CD14-positive monocyte (primary cell): ENCODE measurements at regions not wholly inside any gene's neighbourhood (a gene's known extent, or its start where the extent isn't known, plus 50 kb on each side); places are given as distances from the start of the nearest gene placed in this dataset.

Experiments
- DNase-seq, 3 donors: peaks; one replicate each; pipeline ENCODE4 v3.0.0-alpha.2; 2011 to 2022
- H2AFZ ChIP-seq: 2 replicates; pipeline ENCODE4 v1.6.0; 2012; ENCODE audit warnings: mild to moderate bottlenecking, low read depth, low read length, inconsistent platforms; ENCODE audit not compliant: insufficient read depth, poor library complexity, severe bottlenecking
- H3K27ac ChIP-seq, 2 donors: 1 replicate in 1 of 2; 2 replicates in 1 of 2; pipeline ENCODE4 v1.5.1; 2012 to 2013; ENCODE audit warnings: low read length in 2 of 2, control low read depth in 1 of 2, inconsistent platforms in 1 of 2, low read depth in 1 of 2, mild to moderate bottlenecking in 1 of 2
- H3K27me3 ChIP-seq, 2 donors: one replicate each; pipeline versions ENCODE4 v1.6.0 to v1.6.1; 2011 to 2013; ENCODE audit warnings: low read length in 2 of 2; ENCODE audit not compliant: control insufficient read depth in 2 of 2, insufficient read depth in 2 of 2
- H3K36me3 ChIP-seq, 2 donors: replicated peaks in 1 of 2; 1 replicate in 1 of 2; 2 replicates in 1 of 2; pipeline versions ENCODE4 v1.5.1 to v1.6.1; 2012 to 2013; ENCODE audit warnings: low read length in 2 of 2, control low read depth in 1 of 2, inconsistent platforms in 1 of 2, mild to moderate bottlenecking in 1 of 2; ENCODE audit not compliant: insufficient read depth in 2 of 2, control insufficient read depth in 1 of 2
- H3K4me1 ChIP-seq, 2 donors: 1 replicate in 1 of 2; 2 replicates in 1 of 2; pipeline versions ENCODE4 v1.5.1 to v1.6.1; 2012 to 2013; ENCODE audit warnings: low read length in 2 of 2, control low read depth in 1 of 2, inconsistent platforms in 1 of 2, mild to moderate bottlenecking in 1 of 2, moderate library complexity in 1 of 2; ENCODE audit not compliant: insufficient read depth in 2 of 2, control insufficient read depth in 1 of 2
- H3K4me2 ChIP-seq: replicated peaks from 2 replicates; pipeline ENCODE3; 2012; ENCODE audit warnings: low read length, moderate library complexity, mild to moderate bottlenecking; ENCODE audit not compliant: poor library complexity, severe bottlenecking; ENCODE audit errors: extremely low read depth
- H3K4me3 ChIP-seq, 3 experiments: fragments of 200-600 bp in 1 of 3; sonication (generic) in 1 of 3; replicated peaks in 1 of 3; 1 replicate in 2 of 3; 2 replicates in 1 of 3; pipeline ENCODE4 v1.5.1; 2011 to 2013; ENCODE audit warnings: low read length in 3 of 3, mild to moderate bottlenecking in 3 of 3, control low read depth in 2 of 3, low read depth in 2 of 3, inconsistent platforms in 1 of 3, moderate library complexity in 1 of 3
- H3K79me2 ChIP-seq: 2 replicates; pipeline ENCODE4 v1.6.0; 2012; ENCODE audit warnings: mild to moderate bottlenecking, control low read depth, inconsistent platforms, low read length, moderate library complexity; ENCODE audit not compliant: insufficient read depth
- H3K9ac ChIP-seq: 2 replicates; pipeline ENCODE4 v1.6.0; 2017; ENCODE audit warnings: low read length, mild to moderate bottlenecking; ENCODE audit not compliant: insufficient read depth, poor library complexity, severe bottlenecking
- H3K9me3 ChIP-seq, 2 donors: replicated peaks in 1 of 2; 1 replicate in 1 of 2; 2 replicates in 1 of 2; pipeline versions ENCODE4 v1.5.1 to v1.6.1; 2012 to 2013; ENCODE audit warnings: low read length in 2 of 2, control low read depth in 1 of 2; ENCODE audit not compliant: control insufficient read depth in 1 of 2, insufficient read depth in 1 of 2
- H4K20me1 ChIP-seq: 2 replicates; pipeline ENCODE4 v1.6.0; 2012; ENCODE audit warnings: mild to moderate bottlenecking, low read length, control low read depth, moderate library complexity; ENCODE audit not compliant: insufficient read depth
- H3K27ac Mint-ChIP-seq, 7 donors: one replicate each; pipeline ENCODE4 v1.8.0; 2020; ENCODE audit warnings: mild to moderate bottlenecking in 7 of 7, mixed read lengths in 7 of 7, moderate library complexity in 6 of 7, inconsistent platforms in 2 of 7
- H3K27me3 Mint-ChIP-seq, 3 donors: one replicate each; pipeline ENCODE4 v1.8.0; 2021 to 2022; ENCODE audit warnings: low read depth in 3 of 3, mild to moderate bottlenecking in 3 of 3, mixed read lengths in 3 of 3, moderate library complexity in 3 of 3, inconsistent platforms in 1 of 3
- H3K36me3 Mint-ChIP-seq, 2 donors: one replicate each; pipeline ENCODE4 v1.8.0; 2020; ENCODE audit warnings: mixed read lengths in 2 of 2, inconsistent platforms in 1 of 2, mild to moderate bottlenecking in 1 of 2
- H3K4me1 Mint-ChIP-seq: one replicate; pipeline ENCODE4 v1.8.0; 2020; ENCODE audit warnings: mild to moderate bottlenecking, mixed read lengths
- H3K4me3 Mint-ChIP-seq, 2 donors: one replicate each; pipeline ENCODE4 v1.8.0; 2020; ENCODE audit warnings: mild to moderate bottlenecking in 2 of 2, mixed read lengths in 2 of 2, moderate library complexity in 1 of 2
- H3K9me3 Mint-ChIP-seq, 7 donors: one replicate each; pipeline ENCODE4 v1.8.0; 2020 to 2022; ENCODE audit warnings: mixed read lengths in 7 of 7, mild to moderate bottlenecking in 6 of 7, moderate library complexity in 6 of 7, inconsistent platforms in 2 of 7
- WGBS: methylation state at CpG from one replicate; pipeline ENCODE4 v1.1.5; 2013; ENCODE audit warnings: missing lambda C conversion rate; ENCODE audit not compliant: insufficient coverage; 5-methylcytosine and 5-hydroxymethylcytosine counted together
- intact Hi-C, 2 donors: fragments of 100-400 bp; cut with micrococcal nuclease; formaldehyde crosslinking; loops; one replicate each; pipeline versions ENCODE4 v1.15.0 to v1.15.1; 2023
- TF ChIP-seq, protein P1 (sequence below): fragments of 200-600 bp; IDR thresholded peaks from one replicate; pipeline ENCODE4 v1.8.0; 2022; ENCODE audit warnings: antibody characterized with exemption, mild to moderate bottlenecking

DNA sequence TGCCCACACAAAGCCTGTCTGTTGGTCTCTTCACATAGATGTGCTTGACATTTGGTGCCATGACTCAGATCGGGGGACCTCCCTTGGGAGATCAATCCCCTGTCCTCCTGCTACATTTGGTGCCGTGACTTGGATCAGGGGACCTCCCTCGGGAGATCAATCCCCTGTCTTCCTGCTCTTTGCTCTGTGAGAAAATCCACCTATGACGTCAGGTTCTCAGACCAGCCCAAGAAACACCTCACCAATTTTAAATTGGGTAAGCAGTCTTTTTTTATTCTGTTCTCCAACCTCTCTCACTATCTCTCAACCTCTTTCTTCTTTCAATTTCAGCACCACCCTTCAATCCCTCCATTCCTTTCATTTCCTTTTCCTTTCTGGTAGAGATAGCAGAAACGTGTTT lies 159.6 kb upstream of the AGTR2 start:
- H3K27me3 ChIP-seq = peaks cover 0 to 2% of the 10 kb centered on the region in 2 donors
- H3K4me2 ChIP-seq = no peak overlapping the region
- no peak overlapping the region for H3K27ac ChIP-seq
- H3K9ac ChIP-seq = no peak overlapping the region
- no peak overlapping the region for H3K4me3 ChIP-seq
- H4K20me1 ChIP-seq = no peaks in the 10 kb centered on the region
- Mint-ChIP-seq H3K27me3 (peaks cover 0 to 26% (median 3%) of the 10 kb centered on the region in 3 donors), H3K4me1 (peaks cover 17% of the 10 kb centered on the region), H3K4me3 (no peak overlapping the region), H3K27ac (no peak overlapping the region), H3K9me3 (peaks cover 4 to 16% (median 8%) of the 10 kb centered on the region in 7 donors), H3K36me3 (no peaks in the 10 kb centered on the region)
- H3K36me3 ChIP-seq = no peaks in the 10 kb centered on the region
- 89% methylated on average over 3 of the region's 5 CpGs for WGBS
- H3K79me2 ChIP-seq = no peaks in the 10 kb centered on the region
- H2AFZ ChIP-seq = no peak overlapping the region
- H3K4me1 ChIP-seq = peaks cover 0 to 5% of the 10 kb centered on the region in 2 donors
- no peak for DNase-seq
- peaks cover 0 to 6% of the 10 kb centered on the region in 2 donors for H3K9me3 ChIP-seq
- TF ChIP-seq, protein P1, sequence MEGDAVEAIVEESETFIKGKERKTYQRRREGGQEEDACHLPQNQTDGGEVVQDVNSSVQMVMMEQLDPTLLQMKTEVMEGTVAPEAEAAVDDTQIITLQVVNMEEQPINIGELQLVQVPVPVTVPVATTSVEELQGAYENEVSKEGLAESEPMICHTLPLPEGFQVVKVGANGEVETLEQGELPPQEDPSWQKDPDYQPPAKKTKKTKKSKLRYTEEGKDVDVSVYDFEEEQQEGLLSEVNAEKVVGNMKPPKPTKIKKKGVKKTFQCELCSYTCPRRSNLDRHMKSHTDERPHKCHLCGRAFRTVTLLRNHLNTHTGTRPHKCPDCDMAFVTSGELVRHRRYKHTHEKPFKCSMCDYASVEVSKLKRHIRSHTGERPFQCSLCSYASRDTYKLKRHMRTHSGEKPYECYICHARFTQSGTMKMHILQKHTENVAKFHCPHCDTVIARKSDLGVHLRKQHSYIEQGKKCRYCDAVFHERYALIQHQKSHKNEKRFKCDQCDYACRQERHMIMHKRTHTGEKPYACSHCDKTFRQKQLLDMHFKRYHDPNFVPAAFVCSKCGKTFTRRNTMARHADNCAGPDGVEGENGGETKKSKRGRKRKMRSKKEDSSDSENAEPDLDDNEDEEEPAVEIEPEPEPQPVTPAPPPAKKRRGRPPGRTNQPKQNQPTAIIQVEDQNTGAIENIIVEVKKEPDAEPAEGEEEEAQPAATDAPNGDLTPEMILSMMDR = no peak
- intact Hi-C loops = no loop called here

DNA sequence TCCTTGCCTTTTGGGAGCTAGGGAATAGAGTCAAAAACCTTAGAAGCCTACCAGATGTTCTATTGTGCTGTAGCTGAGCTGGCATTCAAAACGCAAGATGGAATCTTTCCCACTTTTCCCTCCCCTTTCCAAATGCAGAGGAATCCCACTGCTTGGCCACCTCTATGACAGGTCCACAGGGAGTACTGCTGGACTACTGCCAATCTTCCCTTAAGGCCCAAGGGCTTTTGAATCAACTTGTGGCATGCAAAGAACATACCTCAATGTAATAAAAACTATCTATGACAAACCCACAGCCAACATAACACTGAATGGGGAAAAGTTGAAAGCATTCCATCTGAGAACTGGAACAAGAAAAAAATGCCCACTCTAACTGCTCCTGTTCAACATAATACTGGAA lies 139.2 kb upstream of the AGTR2 start:
- intact Hi-C loops = no loop called here
- H3K9ac ChIP-seq = no peak overlapping the region
- H3K9me3 ChIP-seq = no peaks in the 10 kb centered on the region
- no peaks in the 10 kb centered on the region for H3K36me3 Mint-ChIP-seq
- no CpG with 5 or more reads among the region's 1 CpG for WGBS
- H3K27me3 ChIP-seq = no peaks in the 10 kb centered on the region
- H3K4me2 ChIP-seq = no peak overlapping the region
- H2AFZ ChIP-seq = no peak overlapping the region
- peaks cover 0 to 26% (median 3%) of the 10 kb centered on the region in 7 donors for H3K9me3 Mint-ChIP-seq
- no peaks in the 10 kb centered on the region for H4K20me1 ChIP-seq
- H3K4me3 ChIP-seq = no peak overlapping the region
- H3K79me2 ChIP-seq = no peaks in the 10 kb centered on the region
- no peaks in the 10 kb centered on the region for H3K4me1 ChIP-seq
- DNase-seq = no peak
- no peaks in the 10 kb centered on the region for H3K4me1 Mint-ChIP-seq
- no peaks in the 10 kb centered on the region for H3K36me3 ChIP-seq
- H3K27me3 Mint-ChIP-seq = peaks cover 0 to 3% (median 2%) of the 10 kb centered on the region in 3 donors
- TF ChIP-seq, protein P1 = no peak
- H3K27ac ChIP-seq = no peak overlapping the region
- H3K4me3 Mint-ChIP-seq = no peak overlapping the region
- H3K27ac Mint-ChIP-seq = no peak overlapping the region
